Uterus (tissue), 2 donors: ENCODE measurements at regions not wholly inside any gene's neighbourhood (a gene's known extent, or its start where the extent isn't known, plus 50 kb on each side); places are given as distances from the start of the nearest gene placed in this dataset.

Experiments used
- POLR2A ChIP-seq, 2 donors: fragments of 450-650 bp; IDR thresholded peaks; one replicate each; pipeline ENCODE4 v1.6.1; 2016; ENCODE audit warnings: antibody characterized with exemption in 2 of 2, mild to moderate bottlenecking in 1 of 2, moderate library complexity in 1 of 2
- TF ChIP-seq, protein P1 (sequence below), 4 experiments: fragments of 200-600 bp in 2 of 4; fragments of 450-650 bp in 2 of 4; sonication (generic) in 2 of 4; IDR thresholded peaks; one replicate each; pipeline ENCODE4 v1.5.1; 2016 to 2019; ENCODE audit warnings: antibody characterized with exemption in 4 of 4, mild to moderate bottlenecking in 2 of 4, moderate library complexity in 1 of 4

DNA sequence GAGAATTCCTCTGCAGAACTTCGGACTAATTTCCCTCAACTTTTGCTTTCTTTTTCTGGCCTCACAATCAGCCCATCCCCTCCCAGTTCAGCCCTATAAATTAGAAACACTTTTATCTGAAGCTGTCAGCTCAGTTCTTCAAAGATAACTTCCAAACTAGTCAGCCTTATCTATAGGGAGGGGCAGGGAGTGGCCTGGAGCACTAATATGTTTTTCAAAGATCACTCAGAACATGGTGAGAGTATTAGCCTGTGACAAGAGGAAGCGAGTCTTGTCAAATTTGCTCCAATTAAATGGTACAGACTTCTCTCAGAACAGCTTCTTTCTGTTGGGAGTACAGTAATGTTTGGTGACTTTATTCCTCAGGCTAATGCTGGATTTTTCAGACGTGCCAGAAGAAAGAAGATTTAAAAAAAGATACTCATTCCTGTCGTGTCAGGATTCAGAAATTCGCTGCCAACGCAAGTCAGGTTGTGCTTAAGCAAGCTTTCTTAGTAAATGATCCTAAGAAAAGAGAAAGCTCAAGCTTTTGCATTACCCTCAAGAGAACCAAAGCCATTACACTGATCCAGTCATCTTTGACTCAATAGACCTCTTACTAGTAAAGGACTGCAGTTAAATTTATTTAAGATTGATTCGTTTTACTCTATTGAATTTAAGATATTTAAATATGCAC, 1033.6 kb downstream of the SLITRK5 start:
- TF ChIP-seq, protein P1, sequence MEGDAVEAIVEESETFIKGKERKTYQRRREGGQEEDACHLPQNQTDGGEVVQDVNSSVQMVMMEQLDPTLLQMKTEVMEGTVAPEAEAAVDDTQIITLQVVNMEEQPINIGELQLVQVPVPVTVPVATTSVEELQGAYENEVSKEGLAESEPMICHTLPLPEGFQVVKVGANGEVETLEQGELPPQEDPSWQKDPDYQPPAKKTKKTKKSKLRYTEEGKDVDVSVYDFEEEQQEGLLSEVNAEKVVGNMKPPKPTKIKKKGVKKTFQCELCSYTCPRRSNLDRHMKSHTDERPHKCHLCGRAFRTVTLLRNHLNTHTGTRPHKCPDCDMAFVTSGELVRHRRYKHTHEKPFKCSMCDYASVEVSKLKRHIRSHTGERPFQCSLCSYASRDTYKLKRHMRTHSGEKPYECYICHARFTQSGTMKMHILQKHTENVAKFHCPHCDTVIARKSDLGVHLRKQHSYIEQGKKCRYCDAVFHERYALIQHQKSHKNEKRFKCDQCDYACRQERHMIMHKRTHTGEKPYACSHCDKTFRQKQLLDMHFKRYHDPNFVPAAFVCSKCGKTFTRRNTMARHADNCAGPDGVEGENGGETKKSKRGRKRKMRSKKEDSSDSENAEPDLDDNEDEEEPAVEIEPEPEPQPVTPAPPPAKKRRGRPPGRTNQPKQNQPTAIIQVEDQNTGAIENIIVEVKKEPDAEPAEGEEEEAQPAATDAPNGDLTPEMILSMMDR (IDR thresholded peaks at IDR 0.05) = no peak
- no peak for TF ChIP-seq POLR2A (IDR thresholded peaks at IDR 0.05)
